WTC11 (cell line): ENCODE measurements at regions not wholly inside any gene's neighbourhood (a gene's known extent, or its start where the extent isn't known, plus 50 kb on each side); places are given as distances from the start of the nearest gene placed in this dataset.

Experiments used
- ATF1 ChIP-seq: sonication (generic); formaldehyde crosslinking; IDR thresholded peaks from 2 replicates; pipeline ENCODE4 v1.8.1; 2023; ENCODE audit warnings: mild to moderate bottlenecking, moderate library complexity, missing genetic modification reagents
- ELF4 ChIP-seq: sonication (generic); formaldehyde crosslinking; IDR thresholded peaks from 2 replicates; pipeline ENCODE4 v1.8.1; 2022; ENCODE audit warnings: low read depth, mild to moderate bottlenecking, moderate library complexity, missing genetic modification reagents
- ESRRA ChIP-seq: sonication (generic); formaldehyde crosslinking; IDR thresholded peaks from 2 replicates; pipeline ENCODE4 v1.8.1; 2022; ENCODE audit warnings: mild to moderate bottlenecking, missing genetic modification reagents, borderline replicate concordance
- GABPB1 ChIP-seq: sonication (generic); formaldehyde crosslinking; IDR thresholded peaks from 2 replicates; pipeline ENCODE4 v1.8.1; 2023; ENCODE audit warnings: mild to moderate bottlenecking, missing genetic modification reagents
- KAT7 ChIP-seq: sonication (generic); formaldehyde crosslinking; IDR thresholded peaks from 2 replicates; pipeline ENCODE4 v1.8.1; 2023; ENCODE audit warnings: missing genetic modification reagents, mild to moderate bottlenecking, borderline replicate concordance
- NFATC4 ChIP-seq: fragments of 250-450 bp; sonication (Bioruptor Pico); IDR thresholded peaks from 2 replicates; pipeline ENCODE4 v1.9.0; 2021; ENCODE audit warnings: mild to moderate bottlenecking
- PRRX2 ChIP-seq: fragments of 250-450 bp; sonication (Bioruptor Pico); IDR thresholded peaks from 2 replicates; pipeline ENCODE4 v1.8.0; 2021; ENCODE audit warnings: mild to moderate bottlenecking
- SMAD3 ChIP-seq: sonication (generic); formaldehyde crosslinking; IDR thresholded peaks from 2 replicates; pipeline ENCODE4 v1.8.0; 2022; ENCODE audit warnings: missing genetic modification reagents, mild to moderate bottlenecking, borderline replicate concordance
- SP1 ChIP-seq: sonication (generic); formaldehyde crosslinking; conservative IDR thresholded peaks from 2 replicates; pipeline ENCODE4 v1.8.1; 2022; ENCODE audit warnings: missing genetic modification reagents
- TF ChIP-seq, protein P1 (sequence below): fragments of 200-600 bp; IDR thresholded peaks from 2 replicates; pipeline ENCODE4 v1.8.0; 2022; ENCODE audit warnings: antibody characterized with exemption
- TF ChIP-seq, protein P2 (sequence below): sonication (generic); formaldehyde crosslinking; IDR thresholded peaks from 2 replicates; pipeline ENCODE4 v1.8.1; 2023; ENCODE audit warnings: mild to moderate bottlenecking, missing genetic modification reagents, moderate library complexity
- TF ChIP-seq, protein P3 (sequence below): sonication (generic); formaldehyde crosslinking; IDR thresholded peaks from 2 replicates; pipeline ENCODE4 v1.8.0; 2022; ENCODE audit warnings: mild to moderate bottlenecking, missing genetic modification reagents

DNA sequence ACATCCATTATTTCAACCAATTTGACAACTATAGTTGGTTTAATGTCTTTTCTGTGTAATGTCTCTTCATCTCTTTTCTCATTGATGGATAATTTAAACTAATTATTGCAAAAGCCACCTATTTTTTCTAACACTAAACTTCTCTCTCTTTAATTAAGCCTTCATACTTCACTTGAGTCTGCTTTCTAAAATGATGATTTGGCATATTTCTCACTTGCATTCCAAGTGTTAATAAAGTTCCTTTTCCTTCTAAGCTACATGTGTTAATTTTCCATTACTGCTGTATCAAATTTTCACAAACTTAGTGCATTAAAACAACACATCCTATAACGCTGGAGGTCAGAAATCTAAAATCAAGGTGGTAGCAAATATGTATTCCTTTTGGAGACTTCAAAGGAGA is 1743.8 kb upstream of the PCDH7 start:
- TF ChIP-seq NFATC4 (CRISPR knock-in tag) (no peak), SMAD3 (CRISPR knock-in tag) (no peak), ESRRA (CRISPR knock-in tag) (no peak), ELF4 (CRISPR knock-in tag) (no peak), PRRX2 (no peak), ATF1 (no peak), SP1 (CRISPR knock-in tag) (no peak), KAT7 (no peak), GABPB1 (CRISPR knock-in tag) (no peak)
- TF ChIP-seq, protein P1, sequence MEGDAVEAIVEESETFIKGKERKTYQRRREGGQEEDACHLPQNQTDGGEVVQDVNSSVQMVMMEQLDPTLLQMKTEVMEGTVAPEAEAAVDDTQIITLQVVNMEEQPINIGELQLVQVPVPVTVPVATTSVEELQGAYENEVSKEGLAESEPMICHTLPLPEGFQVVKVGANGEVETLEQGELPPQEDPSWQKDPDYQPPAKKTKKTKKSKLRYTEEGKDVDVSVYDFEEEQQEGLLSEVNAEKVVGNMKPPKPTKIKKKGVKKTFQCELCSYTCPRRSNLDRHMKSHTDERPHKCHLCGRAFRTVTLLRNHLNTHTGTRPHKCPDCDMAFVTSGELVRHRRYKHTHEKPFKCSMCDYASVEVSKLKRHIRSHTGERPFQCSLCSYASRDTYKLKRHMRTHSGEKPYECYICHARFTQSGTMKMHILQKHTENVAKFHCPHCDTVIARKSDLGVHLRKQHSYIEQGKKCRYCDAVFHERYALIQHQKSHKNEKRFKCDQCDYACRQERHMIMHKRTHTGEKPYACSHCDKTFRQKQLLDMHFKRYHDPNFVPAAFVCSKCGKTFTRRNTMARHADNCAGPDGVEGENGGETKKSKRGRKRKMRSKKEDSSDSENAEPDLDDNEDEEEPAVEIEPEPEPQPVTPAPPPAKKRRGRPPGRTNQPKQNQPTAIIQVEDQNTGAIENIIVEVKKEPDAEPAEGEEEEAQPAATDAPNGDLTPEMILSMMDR = no peak
- TF ChIP-seq, protein P2, sequence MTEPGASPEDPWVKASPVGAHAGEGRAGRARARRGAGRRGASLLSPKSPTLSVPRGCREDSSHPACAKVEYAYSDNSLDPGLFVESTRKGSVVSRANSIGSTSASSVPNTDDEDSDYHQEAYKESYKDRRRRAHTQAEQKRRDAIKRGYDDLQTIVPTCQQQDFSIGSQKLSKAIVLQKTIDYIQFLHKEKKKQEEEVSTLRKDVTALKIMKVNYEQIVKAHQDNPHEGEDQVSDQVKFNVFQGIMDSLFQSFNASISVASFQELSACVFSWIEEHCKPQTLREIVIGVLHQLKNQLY (CRISPR knock-in tag) = no peak
- TF ChIP-seq, protein P3, sequence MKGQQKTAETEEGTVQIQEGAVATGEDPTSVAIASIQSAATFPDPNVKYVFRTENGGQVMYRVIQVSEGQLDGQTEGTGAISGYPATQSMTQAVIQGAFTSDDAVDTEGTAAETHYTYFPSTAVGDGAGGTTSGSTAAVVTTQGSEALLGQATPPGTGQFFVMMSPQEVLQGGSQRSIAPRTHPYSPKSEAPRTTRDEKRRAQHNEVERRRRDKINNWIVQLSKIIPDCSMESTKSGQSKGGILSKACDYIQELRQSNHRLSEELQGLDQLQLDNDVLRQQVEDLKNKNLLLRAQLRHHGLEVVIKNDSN (CRISPR knock-in tag) = no peak
